HG03469 (cell line): ENCODE measurements at regions not wholly inside any gene's neighbourhood (a gene's known extent, or its start where the extent isn't known, plus 50 kb on each side); places are given as distances from the start of the nearest gene placed in this dataset.

ENCODE experiments used
- ATAC-seq: cut with Tn5 transposase; IDR thresholded peaks from one replicate; pipeline ENCODE4 v1.9.1; 2021; ENCODE audit warnings: mild to moderate bottlenecking, moderate library complexity, moderate number of reproducible peaks; ENCODE audit not compliant: unreplicated experiment

DNA sequence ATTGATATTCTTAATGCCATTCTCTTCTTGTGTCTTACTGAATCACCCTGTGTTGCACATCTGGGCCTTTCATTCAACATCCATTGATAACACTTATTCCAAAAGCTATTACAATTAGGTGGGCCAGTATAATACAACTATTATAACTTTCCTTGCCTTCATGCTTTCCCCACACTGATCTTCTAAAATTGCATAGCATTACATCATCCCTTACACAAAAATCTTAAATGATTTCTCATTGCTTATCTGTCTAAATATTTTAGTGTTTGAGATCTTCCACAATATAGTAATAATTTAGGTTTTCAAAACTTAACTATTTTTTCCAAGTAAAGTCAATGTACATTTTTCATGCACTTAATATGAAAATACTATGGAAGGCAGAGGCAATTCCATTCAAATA lies 1634.1 kb downstream of the PLA2G4A start:
- no peak for ATAC-seq

DNA sequence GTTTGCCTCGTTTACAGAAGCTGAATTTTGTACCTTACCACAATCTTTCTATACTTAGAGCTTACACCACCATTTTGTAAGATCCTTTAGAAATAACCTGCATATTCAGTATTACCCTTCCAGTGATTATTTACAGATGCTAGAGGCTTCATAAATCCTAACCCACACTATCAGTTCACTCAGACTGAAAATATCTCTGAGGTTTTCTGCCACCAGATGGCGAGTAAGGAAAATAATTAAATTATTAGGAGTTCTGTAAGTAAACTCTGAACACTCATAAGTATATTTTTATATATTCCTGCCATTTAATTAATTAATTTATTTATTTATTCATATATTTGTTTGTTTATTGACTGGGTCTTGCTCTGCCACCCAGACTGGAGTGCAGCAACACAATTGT lies 1635.2 kb downstream of the PLA2G4A start:
- ATAC-seq = no peak

DNA sequence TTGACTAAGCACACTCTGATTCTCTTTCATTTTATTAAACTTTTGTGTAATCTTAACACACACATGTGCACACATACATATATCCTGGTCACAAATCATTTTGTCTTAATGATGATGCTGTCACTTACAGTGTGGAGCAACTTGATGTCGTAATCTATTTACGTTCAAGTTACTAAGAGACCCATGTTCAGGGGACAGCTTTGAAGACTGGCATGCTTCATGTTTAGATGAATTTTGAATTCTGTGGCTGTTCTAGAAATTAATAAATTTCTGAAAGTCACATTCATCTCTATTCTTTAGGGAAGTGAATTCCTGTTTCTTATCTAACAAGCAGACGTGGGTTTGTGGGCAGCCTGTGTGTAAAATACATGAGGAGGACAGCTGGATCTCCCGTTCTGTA lies 1637.8 kb downstream of the PLA2G4A start:
- no peak for ATAC-seq

DNA sequence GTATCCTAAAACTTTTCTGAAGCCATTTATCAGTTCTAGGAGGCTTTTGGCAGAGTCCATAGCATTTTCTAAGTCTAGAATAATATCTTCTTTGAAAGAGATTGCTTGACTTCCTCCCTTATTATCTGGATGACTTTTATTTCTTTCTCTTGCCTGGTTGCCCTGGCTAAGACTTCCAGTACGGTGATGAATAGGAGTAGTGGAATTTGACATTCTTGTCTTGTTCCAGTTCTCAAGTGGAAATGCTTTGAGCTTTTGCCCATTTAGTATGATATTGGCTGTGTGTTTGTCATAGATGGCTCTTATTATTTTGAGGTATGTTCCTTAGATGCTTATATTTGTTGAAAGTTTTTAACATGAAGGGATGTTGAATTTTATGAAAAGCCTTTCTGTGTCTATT lies 1647.9 kb downstream of the PLA2G4A start:
- ATAC-seq = no peak

DNA sequence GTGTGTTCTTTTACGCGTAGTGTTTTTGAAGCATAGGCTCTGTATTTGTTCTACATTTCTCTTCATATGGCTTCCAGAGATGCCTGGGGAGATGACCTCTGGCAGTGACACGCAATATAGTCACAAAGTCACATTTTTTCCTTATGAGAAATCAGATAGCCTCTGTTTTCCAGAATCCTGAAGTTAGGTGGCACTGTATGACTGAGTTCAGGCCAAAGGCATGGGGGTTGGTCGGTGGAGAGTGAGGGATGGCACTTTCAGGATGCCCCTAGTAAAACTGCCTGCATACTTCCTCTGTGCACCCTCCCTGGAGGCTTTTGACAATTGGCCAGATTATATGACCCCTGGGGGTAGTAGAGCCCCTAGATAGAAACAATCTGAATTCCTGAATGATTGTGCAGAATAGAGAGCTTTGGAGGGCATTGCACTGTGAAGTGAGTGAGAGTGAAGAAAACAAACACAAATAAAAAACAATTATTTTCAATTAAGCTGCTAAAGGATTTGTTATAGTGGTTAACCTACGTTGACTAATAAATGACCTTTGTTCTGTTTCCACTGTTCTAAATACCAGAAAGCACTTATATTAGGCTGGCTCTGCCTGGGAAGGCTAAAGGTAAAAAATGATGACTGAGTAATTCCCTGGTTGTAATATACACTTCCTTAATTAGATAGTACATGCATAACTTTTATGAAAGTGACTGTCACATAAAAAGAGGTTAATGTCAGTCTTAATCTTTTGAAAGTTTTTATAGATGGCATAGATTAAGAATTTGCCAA lies 1660.8 kb downstream of the PLA2G4A start:
- no peak for ATAC-seq

DNA sequence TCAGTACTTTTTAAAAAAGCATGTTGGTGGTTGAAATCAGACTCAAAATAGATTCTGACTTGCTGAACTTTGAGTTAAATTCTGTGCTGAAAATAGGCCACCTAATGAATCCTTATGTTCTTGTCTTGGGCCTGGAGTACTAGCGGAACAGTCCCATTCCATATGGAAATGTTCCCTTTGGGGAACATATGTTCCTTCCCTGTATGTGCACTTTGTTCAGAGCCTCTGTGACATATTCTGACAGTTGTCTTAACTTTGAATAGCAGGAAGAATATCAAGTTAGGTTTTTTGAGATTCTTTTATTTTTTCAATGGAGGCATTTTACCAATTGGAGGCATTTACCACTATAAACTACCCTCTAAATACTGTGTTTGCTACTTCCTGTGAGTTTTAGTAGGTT lies 1667.8 kb downstream of the PLA2G4A start:
- no peak for ATAC-seq

DNA sequence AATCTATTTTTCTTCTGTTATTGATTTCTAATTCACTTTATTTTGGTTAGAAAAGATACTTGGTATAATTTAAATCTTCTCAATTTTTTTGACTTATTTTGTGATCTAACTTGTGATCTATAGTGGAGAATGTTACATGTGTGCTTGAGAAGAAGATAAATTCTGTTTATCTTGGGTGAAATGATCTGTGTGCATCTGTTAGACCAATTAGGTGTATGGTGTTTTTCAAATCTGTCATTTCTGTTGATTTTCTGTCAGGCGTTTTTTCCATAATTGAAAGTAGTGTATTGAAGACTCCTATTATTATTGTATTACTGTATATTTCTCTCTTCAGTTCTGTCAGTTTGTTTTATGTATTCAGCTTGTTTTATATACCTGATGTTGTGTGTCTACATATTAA lies 1668.3 kb downstream of the PLA2G4A start:
- ATAC-seq = no peak

DNA sequence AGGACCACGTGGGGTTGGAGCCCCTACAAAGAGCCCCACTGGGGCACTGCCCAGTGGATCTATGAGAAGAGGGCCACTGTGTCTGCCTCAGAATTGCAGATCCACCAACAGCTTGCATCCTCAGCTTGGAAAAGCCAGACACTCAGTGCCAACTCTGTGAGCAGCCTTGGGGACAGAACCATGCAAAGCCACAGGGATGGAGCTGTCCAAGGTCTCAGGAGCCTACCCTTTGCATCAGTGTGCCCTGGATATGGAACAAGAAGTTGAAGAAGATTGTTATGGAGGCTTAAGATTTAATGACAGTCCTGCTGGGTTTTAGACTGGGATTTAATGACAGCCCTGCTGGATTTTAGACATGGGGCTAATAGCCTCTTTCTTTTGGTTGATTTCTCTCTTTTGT lies 1670.9 kb downstream of the PLA2G4A start:
- ATAC-seq = no peak

DNA sequence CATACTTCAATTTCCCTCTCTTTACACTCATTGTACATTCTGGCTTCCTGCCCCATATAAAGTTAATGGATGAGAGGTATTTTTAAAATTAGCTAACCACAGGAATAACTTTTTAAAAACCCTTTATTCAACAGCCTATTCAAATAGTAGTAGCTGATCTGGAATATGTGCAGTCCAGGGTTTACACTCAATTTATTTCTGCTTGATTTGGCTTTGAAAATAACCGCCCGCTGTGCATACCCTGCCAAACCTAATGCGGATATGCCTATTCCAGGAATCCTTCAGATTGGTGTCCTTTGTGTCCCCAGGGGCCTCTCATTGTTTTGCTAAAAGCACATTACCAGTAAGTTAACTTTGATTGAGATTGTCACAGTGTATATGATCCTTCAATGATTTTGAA lies 1686.2 kb downstream of the PLA2G4A start:
- no peak for ATAC-seq

DNA sequence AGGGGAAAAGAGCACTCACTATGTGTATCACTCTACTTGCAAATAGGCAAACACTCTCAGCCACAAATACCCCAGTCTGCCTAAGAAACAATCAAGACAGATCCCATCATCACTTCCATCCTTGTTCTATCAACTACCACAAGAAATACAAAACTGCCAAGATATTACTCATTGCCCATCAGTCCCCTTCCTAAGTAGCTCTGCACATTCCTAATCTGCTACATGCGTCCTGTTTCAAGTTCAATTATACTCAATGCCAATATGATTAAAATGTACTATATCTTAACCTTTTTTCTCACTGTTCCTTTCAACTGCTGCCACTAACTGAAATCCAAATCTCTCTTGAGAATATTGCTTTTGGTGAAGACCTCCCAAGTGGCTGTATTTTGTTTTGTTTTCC lies 1688.4 kb downstream of the PLA2G4A start:
- no peak for ATAC-seq

DNA sequence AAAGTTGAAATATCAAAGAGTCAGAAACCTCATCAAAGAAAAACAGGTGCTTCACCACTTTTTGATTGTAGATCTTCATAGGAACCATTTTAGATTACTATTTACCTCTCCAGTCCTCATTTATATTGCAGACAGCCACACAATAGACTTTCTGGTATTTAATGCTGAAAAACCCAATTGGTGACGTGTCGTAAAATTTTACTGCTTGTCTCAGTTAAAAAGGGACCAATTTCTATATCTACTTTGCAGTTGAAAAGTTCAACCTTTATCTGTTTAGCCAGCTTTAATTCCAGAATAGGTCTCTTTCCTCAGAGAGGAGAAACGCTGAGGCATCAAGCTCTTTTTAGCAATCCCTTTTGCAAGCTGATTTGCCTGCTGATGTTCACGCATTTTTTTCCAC lies 1722.4 kb downstream of the PLA2G4A start:
- no peak for ATAC-seq

DNA sequence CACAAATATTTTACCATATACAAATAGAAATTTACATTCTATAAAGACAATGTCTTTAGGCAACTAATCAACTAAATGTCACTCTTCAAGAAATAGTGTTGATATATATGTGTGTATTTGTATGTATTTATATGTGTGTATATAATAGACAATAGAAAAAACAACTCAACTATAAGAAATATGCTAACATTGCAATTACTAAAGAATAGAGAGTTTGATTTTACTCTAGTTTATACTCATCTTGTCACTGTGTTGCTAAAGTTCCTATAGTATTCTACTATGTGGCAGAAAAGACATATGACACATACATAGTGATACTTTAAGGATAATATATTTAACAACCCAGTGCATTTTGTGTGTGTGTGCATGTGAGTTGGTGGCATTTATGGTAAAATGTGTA lies 1728.3 kb downstream of the PLA2G4A start:
- ATAC-seq = no peak

DNA sequence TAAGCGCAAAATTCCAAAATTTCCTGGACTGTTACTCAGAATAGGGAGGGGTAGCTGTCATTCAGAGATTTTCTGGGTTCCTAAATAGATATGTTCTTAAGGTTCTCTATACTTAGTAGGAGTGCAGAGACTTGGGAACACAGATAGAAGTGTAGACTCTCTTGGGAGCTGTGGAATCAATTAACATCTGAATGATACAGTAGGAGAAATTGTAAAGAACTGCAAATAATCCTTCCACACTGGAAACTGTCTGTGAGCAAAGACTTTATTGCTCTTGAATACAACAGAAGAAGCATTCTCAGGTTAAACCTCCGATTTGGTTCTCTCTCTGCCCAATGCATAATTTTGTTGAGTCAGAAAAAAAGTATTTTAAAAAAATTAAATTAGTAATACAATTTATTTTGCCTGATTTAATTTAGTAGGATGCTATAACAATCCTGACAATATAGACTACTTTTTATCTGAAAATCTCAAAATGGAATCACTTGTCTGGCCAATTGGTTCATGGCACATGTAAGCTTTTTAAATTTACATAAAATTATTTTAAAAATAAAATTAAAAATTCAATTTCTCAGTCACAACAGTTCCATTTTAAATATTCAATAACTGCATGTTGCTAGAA lies 1754.3 kb downstream of the PLA2G4A start:
- ATAC-seq = no peak

DNA sequence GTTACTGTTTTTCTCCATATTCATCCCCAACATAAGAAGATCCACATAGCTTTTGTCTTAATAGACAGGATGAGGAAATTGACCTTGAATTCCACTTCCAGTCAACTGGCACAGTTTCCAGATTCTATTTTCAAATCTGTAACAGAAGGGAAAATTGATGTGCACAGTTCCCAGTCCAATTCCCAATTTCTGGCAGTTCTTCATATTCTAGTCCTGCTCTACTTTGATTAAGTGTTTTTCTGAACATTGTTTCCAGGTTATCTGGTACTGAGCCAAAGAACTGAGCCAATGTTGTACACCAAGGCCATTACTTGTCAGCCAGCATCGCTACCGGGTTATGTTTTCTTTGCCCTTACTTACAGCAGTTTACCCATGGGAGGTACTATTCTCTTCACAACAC lies 1755.4 kb downstream of the PLA2G4A start:
- no peak for ATAC-seq

DNA sequence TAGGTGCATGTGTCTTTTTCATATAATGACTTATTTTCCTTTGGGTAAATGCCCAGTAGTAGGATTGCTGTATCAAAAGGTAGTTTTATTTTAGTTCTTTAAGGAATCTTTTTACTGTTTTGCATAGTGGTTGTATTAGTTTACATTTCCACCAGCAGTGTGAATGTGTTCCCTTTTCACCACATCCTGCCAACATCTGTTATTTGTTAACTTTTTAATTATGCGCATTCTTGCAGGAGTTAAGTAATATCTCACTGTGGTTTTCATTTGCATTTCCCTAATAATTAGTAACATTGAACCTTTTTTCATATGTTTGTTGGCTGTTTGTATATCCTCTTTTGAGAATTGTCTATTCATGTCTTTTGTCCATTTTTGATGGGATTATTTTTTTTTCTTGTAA lies 1761.9 kb downstream of the PLA2G4A start:
- ATAC-seq = no peak

DNA sequence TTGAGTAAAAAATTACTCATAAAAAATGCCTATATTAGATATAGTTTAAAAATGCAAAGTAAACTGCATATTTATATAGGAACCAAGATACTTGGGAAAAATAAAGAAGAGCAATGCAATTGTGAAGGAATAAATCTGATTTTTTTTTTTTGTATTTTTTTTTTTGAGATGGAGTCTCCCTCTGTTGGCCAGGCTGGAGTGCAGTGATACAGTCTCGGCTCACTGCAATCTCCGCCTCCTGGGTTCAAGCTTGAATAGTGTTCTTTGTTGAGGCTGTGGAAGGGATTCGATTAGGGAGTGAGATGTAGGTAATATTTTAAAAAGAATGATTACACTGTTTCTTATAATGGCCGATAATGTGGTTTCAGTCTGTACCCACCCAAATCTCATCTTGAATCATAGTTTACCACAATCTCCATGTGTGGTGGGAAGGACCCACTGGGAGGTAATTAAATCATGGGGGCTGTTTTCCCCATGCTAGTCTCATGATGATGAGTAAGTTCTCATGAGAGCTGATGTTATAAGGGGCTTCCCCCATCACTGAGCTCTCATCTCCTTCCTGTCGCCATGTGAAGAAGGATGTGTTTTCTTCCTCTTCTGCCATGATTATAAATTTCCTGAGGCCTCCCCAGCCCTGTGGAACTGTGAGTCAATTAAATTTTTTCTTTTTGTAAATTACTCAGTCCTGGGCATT lies 1765.9 kb downstream of the PLA2G4A start:
- ATAC-seq = no peak

DNA sequence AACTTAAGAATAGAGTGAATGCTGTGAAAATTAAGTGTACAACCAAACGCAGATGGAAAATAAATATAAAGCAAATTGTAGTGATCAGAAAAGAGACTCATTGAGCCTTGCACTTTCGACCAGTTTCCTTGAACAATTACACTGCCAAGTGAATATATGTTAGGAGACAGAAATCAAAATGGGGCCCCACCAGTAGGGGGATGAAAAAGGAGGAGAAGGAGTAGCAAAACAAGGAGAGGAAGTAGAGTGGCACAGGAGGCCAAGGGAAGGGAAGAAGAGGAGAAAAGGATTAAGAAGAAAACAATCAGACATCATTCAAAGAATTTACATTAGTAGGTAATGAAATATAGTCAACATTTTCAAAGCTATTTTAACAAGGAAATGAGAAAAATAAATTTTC lies 1770.6 kb downstream of the PLA2G4A start:
- ATAC-seq = no peak

DNA sequence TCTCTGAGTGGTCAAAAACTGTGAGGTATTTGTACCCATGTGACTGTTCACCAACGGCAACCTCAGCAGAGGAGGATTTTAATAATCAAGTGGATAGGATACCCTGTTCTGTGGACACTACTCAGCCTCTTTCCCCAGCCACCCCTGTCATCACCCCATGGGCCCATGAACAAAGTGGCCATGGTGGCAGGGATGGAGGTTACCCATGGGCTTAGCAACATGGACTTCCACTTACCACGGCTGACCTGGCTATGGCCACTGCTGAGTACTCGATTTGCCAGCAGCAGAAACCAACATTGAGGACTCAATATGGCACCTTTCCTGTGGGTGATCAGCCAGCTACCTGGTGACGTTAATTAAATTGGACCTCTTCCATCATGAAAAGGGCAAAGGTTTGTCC lies 1782.7 kb downstream of the PLA2G4A start:
- ATAC-seq = no peak

DNA sequence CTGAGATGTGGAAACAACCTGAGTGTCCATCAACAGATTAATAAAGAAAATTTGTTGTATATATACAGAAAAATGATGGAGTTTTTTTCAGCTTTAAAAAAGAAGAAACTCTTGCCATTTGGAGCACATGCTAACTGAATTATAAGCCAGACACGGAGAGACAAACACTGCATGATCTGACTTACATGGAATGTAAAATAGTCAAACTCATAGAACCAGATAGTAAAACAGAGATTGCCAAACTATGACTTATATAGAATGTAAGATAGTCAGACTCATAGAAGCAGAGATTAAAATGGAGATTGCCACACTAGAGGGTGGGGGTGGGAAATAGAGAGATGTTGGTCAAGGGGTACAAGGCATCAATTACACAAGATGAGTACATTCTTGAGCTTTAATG lies 1786.6 kb downstream of the PLA2G4A start:
- ATAC-seq = no peak

DNA sequence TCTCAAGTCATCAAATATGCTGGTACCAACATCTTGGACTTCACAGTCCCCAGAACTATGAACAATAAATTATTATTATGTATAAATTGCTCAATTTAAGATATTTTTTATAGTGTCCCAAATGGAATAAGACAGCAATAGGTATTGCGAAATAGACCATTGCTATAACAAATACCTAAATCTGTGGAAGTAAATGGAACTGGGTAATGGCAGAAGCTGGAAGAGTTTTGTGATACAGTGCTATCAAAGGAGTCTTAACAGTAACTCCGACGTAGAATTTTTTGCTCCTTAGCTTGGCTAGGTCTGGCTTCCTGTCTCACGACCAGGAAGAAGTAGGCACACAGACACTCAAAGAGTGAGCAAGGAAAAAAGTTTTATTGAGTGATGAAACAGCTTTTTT lies 1791.5 kb downstream of the PLA2G4A start:
- no peak for ATAC-seq

DNA sequence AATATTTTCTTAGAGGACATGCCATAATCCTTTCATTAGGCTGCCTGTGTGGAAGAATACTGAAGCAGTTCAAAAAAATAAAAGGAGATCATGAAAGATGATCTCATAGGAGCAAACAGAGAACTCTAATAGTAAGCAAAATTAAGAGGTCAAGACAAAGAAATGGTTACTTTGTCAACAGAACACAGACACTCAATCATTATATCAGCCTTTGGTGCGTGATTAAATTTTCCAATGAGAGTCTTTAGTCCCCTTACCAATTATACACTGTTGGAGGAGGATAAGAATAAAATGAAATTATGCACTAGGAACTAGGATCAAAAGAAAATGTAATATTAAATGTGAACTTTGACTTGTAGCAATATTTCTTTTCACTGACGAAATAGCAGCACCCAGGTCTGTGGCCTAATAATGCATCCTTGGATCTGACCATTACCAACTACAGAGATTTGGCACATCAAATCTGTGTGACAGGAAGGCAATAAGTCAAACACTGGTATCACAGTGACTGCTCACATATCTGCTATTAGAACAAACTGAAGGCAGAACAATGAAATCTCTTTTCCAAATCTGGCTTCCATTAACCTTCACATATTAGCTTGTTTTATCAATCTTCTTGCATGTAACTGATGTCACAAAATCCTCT lies 1812.9 kb downstream of the PLA2G4A start:
- no peak for ATAC-seq

DNA sequence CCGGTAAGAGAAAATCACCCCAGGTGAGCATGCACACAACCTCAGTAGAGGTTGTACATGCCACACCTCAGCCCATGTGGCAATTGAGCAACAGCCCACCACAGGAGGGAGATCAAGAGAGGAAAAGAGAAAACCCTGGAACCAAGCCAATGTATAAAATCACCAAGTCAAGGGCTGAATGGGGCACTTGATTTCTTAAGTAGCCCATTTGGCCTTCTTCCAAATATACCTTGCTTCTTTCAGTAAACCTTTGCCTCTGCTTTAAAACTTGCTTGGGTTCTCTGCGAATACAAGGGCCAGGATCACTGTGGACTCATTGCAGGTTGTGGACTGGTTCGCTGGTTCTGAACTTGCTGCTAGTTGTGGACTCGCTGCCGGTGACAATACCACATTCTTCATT lies 1814.0 kb downstream of the PLA2G4A start:
- no peak for ATAC-seq
